Activated T-cell treated with anti-CD3 and anti-CD28 coated beads, Interleukin-2, amount 50 U/mL, for 48 hours (primary cell): ENCODE measurements at regions not wholly inside any gene's neighbourhood (a gene's known extent, or its start where the extent isn't known, plus 50 kb on each side); places are given as distances from the start of the nearest gene placed in this dataset.

ENCODE experiments used
- DNase-seq, 2 experiments: peaks; one replicate each; pipeline ENCODE4 v3.0.0-alpha.2; 2020

GRCh38 chr11:70712471-70712870 is 314.1 kb downstream of the CTTN start:
- no peak for DNase-seq

DNA sequence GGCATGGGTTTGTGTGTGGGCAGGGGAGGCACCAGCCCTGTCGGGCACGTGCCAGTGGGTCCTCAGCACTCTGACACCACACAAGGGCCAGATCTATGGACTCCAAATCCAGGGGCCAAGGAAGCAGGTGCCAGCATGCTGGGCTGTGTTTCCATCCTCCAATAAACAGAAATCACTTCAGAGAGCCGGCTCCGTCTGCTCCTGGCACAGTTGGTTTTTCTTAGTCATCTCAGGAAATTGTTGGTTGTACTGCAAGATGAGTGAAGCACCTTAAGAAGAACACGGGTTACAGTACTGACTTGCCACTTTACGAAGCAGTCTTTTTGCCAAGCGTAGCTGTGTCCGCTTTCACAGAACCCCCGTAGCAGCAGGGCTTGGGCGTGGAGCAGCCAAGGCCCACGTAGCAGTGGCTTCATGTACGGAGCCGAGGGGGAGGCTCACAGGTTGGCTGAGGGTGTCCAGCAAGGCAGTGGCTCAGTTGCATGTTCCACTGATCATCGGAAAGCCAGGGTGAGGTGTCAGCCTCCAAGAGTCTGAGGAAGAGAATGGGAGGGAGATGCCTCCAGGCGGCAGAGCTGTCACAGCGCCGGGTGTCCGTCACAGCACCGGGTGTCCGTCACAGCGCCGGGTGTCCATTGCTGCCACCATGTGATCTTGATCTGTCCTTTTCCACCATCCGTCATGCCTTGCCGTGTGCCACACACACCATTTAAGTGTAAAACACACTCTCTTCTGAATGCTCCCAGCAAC is 314.9 kb downstream of the CTTN start:
- no peak for DNase-seq

GRCh38 chr11:70713988-70714665 is 315.8 kb downstream of the CTTN start:
- DNase-seq, result no peak

- DNase-seq, result no peak
Observed at GRCh38 chr11:70715166-70715951, 317.0 kb downstream of the CTTN start.

DNA sequence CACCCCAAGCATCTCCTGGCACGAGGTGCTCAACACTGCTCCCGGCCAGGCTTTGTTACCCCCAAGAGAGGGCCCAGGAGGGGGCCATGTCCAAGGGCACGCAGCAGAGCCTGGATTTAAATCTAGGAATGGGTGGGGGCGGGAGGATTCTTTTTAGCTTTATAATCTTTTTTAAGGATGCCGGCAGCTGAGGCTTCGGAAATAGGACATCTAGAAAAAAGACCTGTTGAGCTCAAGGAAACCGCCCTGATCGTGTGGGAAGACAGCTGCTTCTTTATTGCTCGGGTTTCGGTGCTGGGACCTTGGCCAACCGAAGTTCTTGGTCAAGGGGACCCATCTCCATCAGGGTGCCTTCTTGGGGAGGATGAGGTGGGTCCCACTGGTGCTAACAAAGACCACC is 317.9 kb downstream of the CTTN start:
- no peak for DNase-seq

- DNase-seq, result no peak
Observed at GRCh38 chr11:70716986-70717775, 318.9 kb downstream of the CTTN start.

DNA sequence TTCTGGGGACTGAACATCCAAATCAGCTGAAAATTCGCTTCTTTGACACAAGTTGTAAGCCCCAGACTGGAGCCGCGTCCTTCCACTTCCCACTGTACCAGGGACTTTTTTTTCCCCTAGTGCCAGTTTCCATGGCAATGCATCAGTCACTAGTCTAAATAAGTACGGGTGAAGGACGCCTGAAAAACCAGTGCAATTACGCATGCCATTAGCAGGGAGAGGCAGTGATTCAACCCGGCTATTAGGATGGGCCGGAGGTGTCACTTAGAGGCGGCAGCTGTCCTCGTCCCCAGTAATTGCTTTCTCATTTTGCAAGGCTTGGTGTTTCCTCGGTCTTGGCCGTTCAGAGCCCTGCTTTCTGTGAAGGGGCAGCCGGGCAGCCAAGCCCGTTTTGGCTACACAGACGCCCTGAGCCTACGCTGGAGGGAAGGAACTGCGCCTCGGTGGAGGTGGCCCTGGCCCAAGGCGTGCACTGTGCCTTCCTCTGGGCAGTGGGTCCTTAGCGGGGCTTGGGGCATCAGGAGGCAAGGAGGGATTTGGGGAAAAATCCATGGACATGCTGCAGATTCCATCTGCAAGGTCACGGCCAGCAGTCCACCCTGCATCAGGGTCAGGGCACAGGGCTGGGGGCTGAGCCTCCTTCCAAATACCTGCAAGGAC is 319.7 kb downstream of the CTTN start:
- DNase-seq, result no peak

DNA sequence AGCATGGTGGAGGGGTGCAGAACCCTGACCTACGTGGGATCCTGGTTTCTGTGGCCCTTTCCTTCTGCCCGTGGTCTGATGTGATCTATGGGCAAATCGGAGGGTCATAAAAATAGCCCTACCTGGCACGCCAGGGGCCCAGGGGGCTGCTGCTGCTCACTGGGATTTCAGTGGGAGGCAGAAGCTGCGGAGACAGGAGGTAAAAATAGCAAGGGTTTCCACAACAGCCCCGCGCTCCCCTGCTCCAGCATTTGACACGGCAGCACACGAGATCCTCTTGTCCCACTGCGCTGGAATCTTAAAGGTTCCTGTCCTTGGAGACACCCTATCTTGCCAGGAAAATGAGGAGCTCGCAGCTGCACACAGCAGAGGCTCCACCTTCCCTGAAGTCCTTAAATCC is 321.2 kb downstream of the CTTN start:
- no peak for DNase-seq

DNA sequence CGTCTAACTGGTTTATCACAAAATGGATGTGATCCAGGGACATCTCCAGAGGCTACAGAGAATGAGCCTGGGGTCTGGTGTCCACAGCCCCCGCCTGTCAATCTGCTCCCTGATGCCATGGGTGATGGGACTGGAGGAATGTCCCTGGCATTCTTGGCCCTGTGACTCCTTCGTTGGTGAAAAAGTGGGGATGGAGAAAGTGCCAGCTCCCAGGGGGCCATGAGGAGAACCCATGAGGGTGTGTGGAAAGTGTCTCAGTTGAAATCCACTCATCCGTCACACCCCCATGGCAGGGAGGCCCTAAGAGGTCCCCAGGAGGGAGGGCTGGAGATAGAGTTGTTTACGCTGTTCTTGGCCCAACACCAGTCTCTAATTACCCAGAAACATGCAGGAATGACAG is 322.0 kb downstream of the CTTN start:
- DNase-seq, result no peak

DNA sequence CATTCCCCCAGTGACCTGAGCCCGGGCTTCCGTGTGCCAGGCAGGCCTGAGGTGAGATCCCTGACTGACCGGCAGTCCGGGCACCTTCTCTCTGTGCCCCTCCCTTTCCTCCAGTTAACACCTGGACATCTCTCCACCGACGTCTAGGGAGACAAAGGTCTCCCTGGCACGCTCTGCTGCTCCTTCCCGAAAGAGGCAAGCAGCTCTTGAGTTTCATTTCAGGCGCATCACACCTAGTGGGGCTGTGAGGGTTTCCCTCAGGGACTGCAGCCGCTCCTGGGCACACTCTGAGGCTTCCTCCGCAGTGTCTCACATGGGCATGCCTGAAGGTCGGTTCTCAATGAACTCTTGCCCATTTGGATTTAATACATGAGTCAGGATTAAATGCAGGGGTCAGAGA is 322.7 kb downstream of the CTTN start:
- DNase-seq, result no peak

DNA sequence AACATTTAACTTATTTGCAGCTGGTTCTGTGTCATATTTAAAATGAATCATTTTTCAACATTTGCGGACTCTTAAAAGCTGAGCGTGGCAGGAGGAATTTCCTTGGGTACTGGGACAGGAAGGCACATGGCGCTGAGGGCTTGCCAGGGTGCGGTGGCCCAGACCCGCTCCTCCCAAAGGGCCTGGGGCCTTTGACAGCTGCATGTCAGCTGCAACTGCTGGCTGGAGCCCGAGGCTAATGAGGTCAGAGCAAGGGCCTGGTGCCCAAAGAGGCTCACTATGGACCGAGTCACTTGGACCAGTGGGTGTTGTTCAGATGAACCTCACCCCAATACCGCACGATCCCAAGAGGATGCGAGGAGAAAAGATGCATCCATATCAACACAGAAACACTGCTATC is 326.9 kb downstream of the CTTN start:
- DNase-seq, result no peak

GRCh38 chr11:70725739-70726138 is 327.4 kb downstream of the CTTN start:
- DNase-seq, result no peak

DNA sequence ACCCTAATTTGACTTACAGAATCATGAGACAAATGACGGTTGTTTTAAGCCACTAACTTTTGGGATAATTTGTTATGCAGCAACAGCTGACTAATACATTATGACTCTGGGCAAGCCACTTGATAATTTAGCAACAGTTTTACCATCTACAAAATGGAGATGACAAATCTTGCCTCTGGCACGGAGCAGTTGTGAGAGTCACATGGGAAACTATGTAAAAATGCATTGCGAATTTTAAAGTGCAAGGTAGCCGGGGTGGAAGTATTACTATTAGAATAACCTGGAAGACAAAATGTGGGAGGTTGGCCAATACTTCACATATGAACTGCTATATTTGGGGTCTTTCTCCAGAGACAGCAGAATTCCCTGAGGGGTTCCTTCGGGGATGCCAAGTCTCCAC is 328.7 kb downstream of the CTTN start:
- DNase-seq, result no peak

DNA sequence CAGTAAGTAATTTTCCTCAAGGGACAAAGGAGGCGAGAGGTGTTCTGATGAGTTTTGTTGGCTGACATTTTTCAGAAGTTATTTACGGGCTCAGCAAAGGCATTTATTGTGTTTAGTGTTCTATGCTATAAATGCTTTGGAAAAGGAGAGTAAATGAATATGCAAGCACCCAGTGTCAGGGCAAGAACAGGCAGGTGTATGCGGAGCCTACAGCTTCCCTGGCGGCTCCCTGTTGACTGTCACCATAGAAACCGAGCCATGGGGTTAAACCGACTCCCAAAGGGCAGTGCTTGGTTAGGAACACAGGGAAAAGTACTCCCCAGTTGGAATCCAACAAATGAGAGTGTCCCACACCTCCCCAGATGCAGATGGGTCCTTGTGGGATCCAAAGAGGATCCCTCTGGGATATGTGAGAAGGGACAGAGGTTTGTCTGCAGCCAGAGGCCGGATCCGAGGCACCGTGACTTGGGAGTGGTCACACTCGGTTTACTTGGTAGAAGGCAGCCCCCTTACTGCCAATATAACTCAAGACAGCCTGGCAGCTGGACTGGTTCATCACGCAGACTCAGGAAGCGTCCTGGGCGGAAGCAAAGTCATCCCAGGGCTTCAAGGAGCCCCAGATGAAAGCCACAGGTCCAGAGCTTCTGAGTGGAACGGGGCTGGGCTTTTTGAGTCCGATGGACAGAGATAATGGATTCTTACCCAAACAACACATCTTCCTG is 329.7 kb downstream of the CTTN start:
- no peak for DNase-seq

- no peak for DNase-seq
Observed at GRCh38 chr11:70729949-70730348, 331.6 kb downstream of the CTTN start.

DNA sequence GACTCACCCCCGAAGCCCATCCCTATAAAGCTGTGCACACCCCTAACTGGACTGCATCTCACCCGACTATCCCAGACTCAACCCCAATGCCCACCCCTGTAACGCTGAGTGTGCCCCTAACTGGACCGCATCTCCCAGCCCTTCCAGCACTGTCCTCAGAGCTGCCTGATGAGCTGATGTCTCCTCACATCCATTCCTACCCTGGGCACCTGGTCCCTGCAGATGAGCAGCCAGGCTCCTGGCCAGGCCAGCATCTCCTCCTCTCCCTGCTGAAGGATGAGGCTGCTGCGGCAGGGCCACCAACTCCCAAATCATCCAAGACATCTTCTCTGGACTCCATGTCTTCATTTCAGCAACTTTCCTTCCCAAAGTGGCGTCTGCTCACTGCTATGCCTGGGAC is 332.1 kb downstream of the CTTN start:
- DNase-seq, result no peak

- no peak for DNase-seq
Observed at GRCh38 chr11:70731271-70732022, 333.1 kb downstream of the CTTN start.

- no peak for DNase-seq
Observed at GRCh38 chr11:70732023-70732880, 333.9 kb downstream of the CTTN start.

DNA sequence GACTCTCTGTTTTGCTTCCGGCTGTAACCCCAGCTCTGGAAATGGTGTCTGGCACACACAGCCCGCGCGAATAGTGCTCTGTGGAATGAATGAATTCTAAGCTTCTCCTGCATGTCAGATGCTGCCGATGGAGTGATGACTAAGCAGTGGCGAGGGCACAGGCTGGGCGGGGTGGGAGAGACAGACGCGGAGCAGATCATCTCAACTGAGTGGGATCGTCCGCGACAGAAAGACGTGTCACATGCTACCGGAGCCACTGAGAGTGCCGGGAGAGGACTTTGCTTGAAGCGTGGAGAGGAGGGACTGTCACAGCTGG is 334.5 kb downstream of the CTTN start:
- no peak for DNase-seq
